H1 (cell line): ENCODE measurements at regions not wholly inside any gene's neighbourhood (a gene's known extent, or its start where the extent isn't known, plus 50 kb on each side); places are given as distances from the start of the nearest gene placed in this dataset.

ENCODE experiments used
- ASH2L ChIP-seq: fragments of 200-600, 300-600 bp; sonication (generic); IDR thresholded peaks from one replicate; pipeline ENCODE4 v1.7.1; 2017; ENCODE audit warnings: low read length
- BRCA1 ChIP-seq: IDR thresholded peaks from 2 replicates; pipeline ENCODE4 v1.6.1; 2012; ENCODE audit warnings: low read depth, low read length, improper control_type of control experiment
- CTCF ChIP-seq, 3 experiments: IDR thresholded peaks; 1 replicate in 2 of 3; 2 replicates in 1 of 3; pipeline versions ENCODE4 v1.5.1 to v1.6.1; 2011; ENCODE audit warnings: low read length in 3 of 3, mild to moderate bottlenecking in 3 of 3, inconsistent platforms in 2 of 3, low read depth in 1 of 3, moderate library complexity in 1 of 3; ENCODE audit not compliant: insufficient read depth in 1 of 3; ENCODE audit errors: control extremely low read depth in 1 of 3
- E2F6 ChIP-seq: IDR thresholded peaks from 2 replicates; pipeline ENCODE4 v1.6.1; 2012; ENCODE audit warnings: inconsistent platforms
- EP300 ChIP-seq, 2 experiments: IDR thresholded peaks; 1 replicate in 1 of 2; 2 replicates in 1 of 2; pipeline ENCODE4 v1.6.1; 2011 to 2012; ENCODE audit warnings: low read depth in 2 of 2, low read length in 2 of 2, mild to moderate bottlenecking in 2 of 2, borderline replicate concordance in 1 of 2, inconsistent platforms in 1 of 2, moderate library complexity in 1 of 2
- EZH2 ChIP-seq: fragments of 200-600 bp; sonication (generic); IDR thresholded peaks from 2 replicates; pipeline ENCODE4 v1.7.1; 2012; ENCODE audit warnings: low read depth, mild to moderate bottlenecking, moderate library complexity, low read length, inconsistent platforms; ENCODE audit not compliant: severe bottlenecking
- JUND ChIP-seq: IDR thresholded peaks from 2 replicates; pipeline ENCODE4 v1.6.1; 2011; ENCODE audit warnings: mild to moderate bottlenecking, improper control_type of control experiment, low read length
- MAX ChIP-seq: IDR thresholded peaks from 2 replicates; pipeline ENCODE4 v1.6.1; 2012; ENCODE audit warnings: inconsistent platforms
- POLR2A ChIP-seq, 2 experiments: IDR thresholded peaks; 1 replicate in 1 of 2; 2 replicates in 1 of 2; pipeline ENCODE4 v1.6.1; 2011; ENCODE audit warnings: low read depth in 2 of 2, low read length in 2 of 2, mild to moderate bottlenecking in 2 of 2; ENCODE audit errors: control extremely low read depth in 1 of 2
- RAD21 ChIP-seq, 2 experiments: IDR thresholded peaks in 1 of 2; conservative IDR thresholded peaks in 1 of 2; 2 replicates each; pipeline ENCODE4 v1.6.1; 2011; ENCODE audit warnings: low read depth in 2 of 2, low read length in 2 of 2, improper control_type of control experiment in 1 of 2, inconsistent platforms in 1 of 2, mild to moderate bottlenecking in 1 of 2, moderate library complexity in 1 of 2
- RXRA ChIP-seq: IDR thresholded peaks from 2 replicates; pipeline ENCODE4 v1.6.1; 2011; ENCODE audit warnings: low read depth, mild to moderate bottlenecking, low read length, moderate library complexity; ENCODE audit not compliant: insufficient read depth
- SIN3A ChIP-seq, 2 experiments: IDR thresholded peaks in 1 of 2; conservative IDR thresholded peaks in 1 of 2; 2 replicates each; pipeline ENCODE4 v1.6.1; 2011 to 2012; ENCODE audit warnings: low read length in 2 of 2, improper control_type of control experiment in 1 of 2, low read depth in 1 of 2, mild to moderate bottlenecking in 1 of 2
- TAF1 ChIP-seq: IDR thresholded peaks from 2 replicates; pipeline ENCODE4 v1.6.1; 2011; ENCODE audit warnings: mild to moderate bottlenecking, low read depth, low read length

- TF ChIP-seq CTCF (IDR thresholded peaks at IDR 0.05; ENCODE audit: control extremely low read depth in 1 of 3, insufficient read depth in 1 of 3, low read depth in 1 of 3, low read length in 3 of 3) (no peak), BRCA1 (no peak), ASH2L (no peak), RAD21 (IDR thresholded peaks at IDR 0.05 in 1 of 2, conservative IDR thresholded peaks at IDR 0.05 in 1 of 2; ENCODE audit: low read depth in 2 of 2, low read length in 2 of 2) (no peak), POLR2A (IDR thresholded peaks at IDR 0.05; ENCODE audit: control extremely low read depth in 1 of 2, low read depth in 2 of 2, low read length in 2 of 2) (no peak), TAF1 (no peak), JUND (no peak), RXRA (no peak), EZH2 (no peak), EP300 (IDR thresholded peaks at IDR 0.05; ENCODE audit: borderline replicate concordance in 1 of 2, low read depth in 2 of 2, low read length in 2 of 2) (no peak), MAX (no peak), E2F6 (no peak), SIN3A (conservative IDR thresholded peaks at IDR 0.05 in 1 of 2, IDR thresholded peaks at IDR 0.05 in 1 of 2; ENCODE audit: low read depth in 1 of 2, low read length in 2 of 2) (no peak)
Measured at GRCh38 chrX:124226129-124226528, 106.3 kb upstream of the TEX13D start.
